ENCODE measurements at regions not wholly inside any gene's neighbourhood (a gene's known extent, or its start where the extent isn't known, plus 50 kb on each side); places are given as distances from the start of the nearest gene placed in this dataset.

DNA sequence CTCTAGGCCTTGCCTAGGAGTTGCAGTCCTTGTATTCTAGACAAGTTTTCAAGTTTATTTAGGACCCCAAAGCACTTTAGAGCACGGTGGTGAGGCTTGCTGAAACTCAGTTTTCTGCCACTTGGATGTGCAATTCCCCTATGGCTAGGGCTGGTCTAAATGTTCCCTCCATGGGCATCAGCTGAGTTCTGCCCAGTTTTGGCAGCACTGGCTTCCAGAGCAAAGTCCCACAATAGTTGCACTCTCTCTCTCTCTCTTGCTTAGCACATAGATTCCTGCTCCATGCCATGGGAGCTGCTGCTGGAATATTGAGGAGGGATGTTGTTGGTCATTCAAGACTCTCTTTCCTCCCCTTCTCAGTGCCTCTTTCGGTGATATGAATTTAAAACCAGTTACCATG is 760.2 kb upstream of the SLC39A10 start:
- H3K9me3 ChIP-seq (ENCODE audit: low read length): no peaks in the 10 kb centered on the region
- no peaks in the 10 kb centered on the region for H3K79me2 ChIP-seq (ENCODE audit: insufficient read depth, low read length)
- no peak for ATAC-seq
- H3K4me1 ChIP-seq (ENCODE audit: insufficient read depth, low read length): no peaks in the 10 kb centered on the region
- TF ChIP-seq CHD2 (IDR thresholded peaks at IDR 0.05; ENCODE audit: low read depth, low read length): no peak
- no peak for TF ChIP-seq SIN3A (IDR thresholded peaks at IDR 0.05; ENCODE audit: borderline replicate concordance, low read depth, low read length)
- no peak for TF ChIP-seq EZH2 (conservative IDR thresholded peaks at IDR 0.05; ENCODE audit: low read depth, low read length)
- TF ChIP-seq ZEB1 (IDR thresholded peaks at IDR 0.05; ENCODE audit: insufficient replicate concordance, low read depth): no peak
- no peak for TF ChIP-seq KIAA2018 (CRISPR knock-in tag; IDR thresholded peaks at IDR 0.05; ENCODE audit: borderline replicate concordance)
- no peak for TF ChIP-seq CBX2 (IDR thresholded peaks at IDR 0.05; ENCODE audit: low read depth, low read length)
- no peak for TF ChIP-seq CBX2 (CRISPR knock-in tag; IDR thresholded peaks at IDR 0.05; ENCODE audit: low read depth)
- TF ChIP-seq NCOA5 (CRISPR knock-in tag; IDR thresholded peaks at IDR 0.05): no peak
- no peak for TF ChIP-seq CHCHD3 (CRISPR knock-in tag; IDR thresholded peaks at IDR 0.05)
- no peak for TF ChIP-seq HCFC1 (IDR thresholded peaks at IDR 0.05; ENCODE audit: low read depth, low read length)
- TF ChIP-seq MXI1 (IDR thresholded peaks at IDR 0.05; ENCODE audit: borderline replicate concordance, low read depth, low read length): no peak
- no peak for TF ChIP-seq JUND (CRISPR knock-in tag; IDR thresholded peaks at IDR 0.05)
- TF ChIP-seq NR0B2 (CRISPR knock-in tag; IDR thresholded peaks at IDR 0.05): no peak
- TF ChIP-seq TERF1 (CRISPR knock-in tag; IDR thresholded peaks at IDR 0.05): no peak
- no peak for TF ChIP-seq ZKSCAN5 (CRISPR knock-in tag; IDR thresholded peaks at IDR 0.05)
- no peak for TF ChIP-seq ZNF567 (CRISPR knock-in tag; IDR thresholded peaks at IDR 0.05; ENCODE audit: borderline replicate concordance)
- no peak for TF ChIP-seq ARHGAP35 (CRISPR knock-in tag; IDR thresholded peaks at IDR 0.05; ENCODE audit: borderline replicate concordance)
- no peak for TF ChIP-seq PRPF4 (IDR thresholded peaks at IDR 0.05; ENCODE audit: low read depth, low read length, poor library complexity, severe bottlenecking)
- intact Hi-C loops (cut with micrococcal nuclease; ENCODE audit: unreplicated experiment) (no loop called here), in situ Hi-C loops (cut with HindIII; ENCODE audit: extremely low pct_ligation_motif_present, low pct_unique_long_range_greater_than_20kb) (no loop called here)
- H3K4me3 ChIP-seq (replicated peaks in 1 of 3; ENCODE audit: insufficient read depth in 1 of 3, low read depth in 2 of 3, low read length in 3 of 3): no peak overlapping the region
- no peaks in the 10 kb centered on the region for H3K27me3 ChIP-seq (ENCODE audit: control insufficient read depth in 1 of 2, insufficient read depth in 2 of 2, low read length in 2 of 2)
- H4K20me1 ChIP-seq (ENCODE audit: insufficient read depth, low read length): no peaks in the 10 kb centered on the region
- FAIRE-seq: no peak
- ChIA-PET CTCF (ENCODE audit: low intra/inter-chr PET ratio, low total read pairs) (no interaction called here), POLR2A (no interaction called here)
- no peak overlapping the region for H3K27ac ChIP-seq (ENCODE audit: extremely low read length, insufficient read depth, low read length)
- no peak for DNase-seq (ENCODE audit: low spot score)
- no peak overlapping the region for H3K9ac ChIP-seq (ENCODE audit: insufficient read depth, low read depth, low read length)
- BruUV-seq (replicated peaks): no TSS peak
- 3% methylated on average over 2 of the region's 2 CpGs for WGBS (ENCODE audit: low lambda C conversion rate)
- no peaks in the 10 kb centered on the region for H3K36me3 ChIP-seq (replicated peaks in 1 of 2; ENCODE audit: control insufficient read depth in 1 of 2, insufficient read depth in 2 of 2, low read length in 2 of 2)
- H2AFZ ChIP-seq (ENCODE audit: low read length): no peak overlapping the region
- H3K4me2 ChIP-seq (ENCODE audit: low read depth, low read length): no peak overlapping the region
